ENCODE measurements at regions not wholly inside any gene's neighbourhood (a gene's known extent, or its start where the extent isn't known, plus 50 kb on each side); places are given as distances from the start of the nearest gene placed in this dataset.
A peak's percentile ranks its signal among the peaks of the same experiment; 100 is the strongest.

DNA sequence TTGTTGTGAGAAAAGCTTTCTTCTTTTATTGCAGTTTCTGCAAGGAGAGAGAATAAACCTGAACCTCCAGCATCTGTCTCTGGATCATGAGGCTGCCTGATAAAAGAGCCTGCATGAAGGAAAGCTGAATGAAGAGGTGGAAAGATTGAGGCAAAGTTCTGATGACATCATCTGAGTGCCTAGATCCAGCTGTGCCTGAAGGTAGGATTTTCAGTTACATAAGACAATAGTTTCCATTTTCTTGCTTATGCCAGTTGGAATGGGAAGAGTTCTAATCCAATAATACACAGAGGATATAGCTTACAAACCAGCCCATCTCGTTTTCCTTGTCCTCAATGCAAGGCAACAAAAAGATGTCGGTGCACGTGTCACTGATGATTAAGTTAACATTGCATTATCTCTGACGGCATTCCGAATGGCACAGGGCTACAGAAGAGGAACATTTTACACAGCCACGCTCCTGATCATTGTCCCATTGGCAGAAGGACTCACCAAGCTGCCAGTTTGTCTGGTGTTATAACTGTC lies 105.5 kb upstream of the ERCC6L2 start:
- 97% methylated on average over 6 of the region's 6 CpGs for WGBS (ENCODE audit: insufficient coverage)
- H3K4me2 ChIP-seq (replicated peaks; ENCODE audit: extremely low read depth, low read length, poor library complexity, severe bottlenecking), result no peak overlapping the region
- peaks cover 34 to 40% (median 37%) of the 10 kb centered on the region in 3 donors for H3K27me3 Mint-ChIP-seq (ENCODE audit: low read depth in 3 of 3)
- DNase-seq, result no peak
- no peaks in the 10 kb centered on the region for H3K79me2 ChIP-seq (ENCODE audit: insufficient read depth, low read length)
- no peak overlapping the region for H3K9ac ChIP-seq (ENCODE audit: insufficient read depth, low read length, poor library complexity, severe bottlenecking)
- H3K4me1 ChIP-seq (ENCODE audit: control insufficient read depth in 1 of 2, insufficient read depth in 2 of 2, low read length in 2 of 2), result no peaks in the 10 kb centered on the region
- H3K36me3 Mint-ChIP-seq, result no peaks in the 10 kb centered on the region
- no peaks in the 10 kb centered on the region for H3K9me3 Mint-ChIP-seq
- intact Hi-C loops (cut with micrococcal nuclease), result no loop called here
- no peaks in the 10 kb centered on the region for H3K9me3 ChIP-seq (replicated peaks in 1 of 2; ENCODE audit: control insufficient read depth in 1 of 2, insufficient read depth in 1 of 2, low read length in 2 of 2)
- H3K4me1 Mint-ChIP-seq, result no peaks in the 10 kb centered on the region
- no peak overlapping the region for H2AFZ ChIP-seq (ENCODE audit: insufficient read depth, low read depth, low read length, poor library complexity, severe bottlenecking)
- H3K36me3 ChIP-seq (replicated peaks in 1 of 2; ENCODE audit: control insufficient read depth in 1 of 2, insufficient read depth in 2 of 2, low read length in 2 of 2), result no peaks in the 10 kb centered on the region
- H3K27me3 ChIP-seq (ENCODE audit: control insufficient read depth in 2 of 2, insufficient read depth in 2 of 2, low read length in 2 of 2), result peaks cover 6 to 39% of the 10 kb centered on the region in 2 donors
- no peak overlapping the region for H3K27ac Mint-ChIP-seq
- H4K20me1 ChIP-seq (ENCODE audit: insufficient read depth, low read length), result no peaks in the 10 kb centered on the region
- H3K4me3 ChIP-seq (replicated peaks in 1 of 3; ENCODE audit: low read depth in 2 of 3, low read length in 3 of 3), result no peak overlapping the region
- H3K27ac ChIP-seq (ENCODE audit: low read depth in 1 of 2, low read length in 2 of 2), result no peak overlapping the region
- TF ChIP-seq, protein P1, sequence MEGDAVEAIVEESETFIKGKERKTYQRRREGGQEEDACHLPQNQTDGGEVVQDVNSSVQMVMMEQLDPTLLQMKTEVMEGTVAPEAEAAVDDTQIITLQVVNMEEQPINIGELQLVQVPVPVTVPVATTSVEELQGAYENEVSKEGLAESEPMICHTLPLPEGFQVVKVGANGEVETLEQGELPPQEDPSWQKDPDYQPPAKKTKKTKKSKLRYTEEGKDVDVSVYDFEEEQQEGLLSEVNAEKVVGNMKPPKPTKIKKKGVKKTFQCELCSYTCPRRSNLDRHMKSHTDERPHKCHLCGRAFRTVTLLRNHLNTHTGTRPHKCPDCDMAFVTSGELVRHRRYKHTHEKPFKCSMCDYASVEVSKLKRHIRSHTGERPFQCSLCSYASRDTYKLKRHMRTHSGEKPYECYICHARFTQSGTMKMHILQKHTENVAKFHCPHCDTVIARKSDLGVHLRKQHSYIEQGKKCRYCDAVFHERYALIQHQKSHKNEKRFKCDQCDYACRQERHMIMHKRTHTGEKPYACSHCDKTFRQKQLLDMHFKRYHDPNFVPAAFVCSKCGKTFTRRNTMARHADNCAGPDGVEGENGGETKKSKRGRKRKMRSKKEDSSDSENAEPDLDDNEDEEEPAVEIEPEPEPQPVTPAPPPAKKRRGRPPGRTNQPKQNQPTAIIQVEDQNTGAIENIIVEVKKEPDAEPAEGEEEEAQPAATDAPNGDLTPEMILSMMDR (IDR thresholded peaks at IDR 0.05), result no peak
- peak overlapping the region in 1 of 2 donors; percentile 19 for H3K4me3 Mint-ChIP-seq

DNA sequence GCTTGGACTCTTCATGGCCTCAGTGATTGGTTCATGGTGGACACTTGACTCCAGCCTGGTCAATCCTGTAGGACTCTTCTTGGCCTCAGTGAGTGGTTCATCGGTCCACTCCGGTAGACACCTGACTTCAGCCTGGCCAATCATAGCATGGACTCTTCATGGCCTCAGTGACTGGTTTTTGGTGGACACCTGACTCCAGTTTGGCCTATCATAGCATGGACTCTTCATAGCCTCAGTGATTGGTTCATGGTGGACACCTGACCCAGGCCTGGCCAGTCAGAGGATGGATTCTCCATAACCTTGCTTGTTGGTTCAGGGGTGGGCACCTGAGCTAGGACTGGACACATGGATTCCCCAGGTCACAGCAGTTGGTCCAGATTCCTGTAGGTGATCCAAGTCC lies 106.0 kb upstream of the ERCC6L2 start:
- peak overlapping the region in 1 of 2 donors; percentile 19 for H3K4me3 Mint-ChIP-seq
- H3K36me3 ChIP-seq (replicated peaks in 1 of 2; ENCODE audit: control insufficient read depth in 1 of 2, insufficient read depth in 2 of 2, low read length in 2 of 2), result no peaks in the 10 kb centered on the region
- no peak overlapping the region for H3K4me3 ChIP-seq (replicated peaks in 1 of 3; ENCODE audit: low read depth in 2 of 3, low read length in 3 of 3)
- H3K27ac ChIP-seq (ENCODE audit: low read depth in 1 of 2, low read length in 2 of 2), result no peak overlapping the region
- H3K4me2 ChIP-seq (replicated peaks; ENCODE audit: extremely low read depth, low read length, poor library complexity, severe bottlenecking), result no peak overlapping the region
- H3K9me3 Mint-ChIP-seq, result no peaks in the 10 kb centered on the region
- no peaks in the 10 kb centered on the region for H4K20me1 ChIP-seq (ENCODE audit: insufficient read depth, low read length)
- peaks cover 32 to 35% (median 35%) of the 10 kb centered on the region in 3 donors for H3K27me3 Mint-ChIP-seq (ENCODE audit: low read depth in 3 of 3)
- TF ChIP-seq, protein P1 (IDR thresholded peaks at IDR 0.05), result no peak
- H2AFZ ChIP-seq (ENCODE audit: insufficient read depth, low read depth, low read length, poor library complexity, severe bottlenecking), result no peak overlapping the region
- intact Hi-C loops (cut with micrococcal nuclease), result no loop called here
- no peak overlapping the region for H3K27ac Mint-ChIP-seq
- peaks cover 6 to 39% of the 10 kb centered on the region in 2 donors for H3K27me3 ChIP-seq (ENCODE audit: control insufficient read depth in 2 of 2, insufficient read depth in 2 of 2, low read length in 2 of 2)
- no peaks in the 10 kb centered on the region for H3K4me1 Mint-ChIP-seq
- 100% methylated on average over 2 of the region's 2 CpGs for WGBS (ENCODE audit: insufficient coverage)
- no peak overlapping the region for H3K9ac ChIP-seq (ENCODE audit: insufficient read depth, low read length, poor library complexity, severe bottlenecking)
- no peaks in the 10 kb centered on the region for H3K79me2 ChIP-seq (ENCODE audit: insufficient read depth, low read length)
- no peak for DNase-seq
- no peaks in the 10 kb centered on the region for H3K4me1 ChIP-seq (ENCODE audit: control insufficient read depth in 1 of 2, insufficient read depth in 2 of 2, low read length in 2 of 2)
- H3K36me3 Mint-ChIP-seq, result no peaks in the 10 kb centered on the region
- no peaks in the 10 kb centered on the region for H3K9me3 ChIP-seq (replicated peaks in 1 of 2; ENCODE audit: control insufficient read depth in 1 of 2, insufficient read depth in 1 of 2, low read length in 2 of 2)
